ENCODE measurements at regions not wholly inside any gene's neighbourhood (a gene's known extent, or its start where the extent isn't known, plus 50 kb on each side); places are given as distances from the start of the nearest gene placed in this dataset.

DNA sequence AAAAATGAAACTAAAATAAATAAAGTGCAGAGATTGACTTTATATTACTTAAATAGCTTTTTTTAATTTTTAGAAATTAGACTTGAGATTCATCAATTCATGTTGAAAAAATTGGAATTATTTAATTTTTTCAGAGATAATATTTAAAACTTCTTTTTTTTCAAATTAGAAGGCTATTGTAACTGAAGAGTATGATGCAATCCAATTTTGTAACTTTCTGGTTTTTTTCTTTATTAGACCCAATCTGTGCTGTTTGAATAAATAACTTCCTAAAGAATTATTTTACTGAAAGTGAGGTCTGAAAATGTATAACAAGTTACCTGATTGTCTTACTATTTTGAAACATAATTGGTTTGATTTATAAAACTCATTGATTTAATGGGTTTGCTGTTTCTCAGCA, 200.9 kb downstream of the MAD2L1 start:
- H3K79me2 ChIP-seq (ENCODE audit: control insufficient read depth, insufficient read depth, low read length): no peaks in the 10 kb centered on the region
- ChIA-PET CTCF (no interaction called here), RAD21 (ENCODE audit: unreplicated experiment) (no interaction called here), POLR2A (no interaction called here), SMC1A (ENCODE audit: uncharacterized antibody, unreplicated experiment) (interaction anchor here (0.9 kb wide), 1 partner anchor 9 kb away, joined by 3 read pairs; no protein-coding TSS in a partner anchor)
- FAIRE-seq (no peak), ATAC-seq (no peak), DNase-seq (ENCODE audit: low read depth, low spot score) (no peak)
- intact Hi-C loops (cut with micrococcal nuclease; ENCODE audit: unreplicated experiment) (no loop called here), in situ Hi-C loops (cut with MboI) (no loop called here)
- no peaks in the 10 kb centered on the region for H3K9me3 ChIP-seq (replicated peaks; ENCODE audit: control insufficient read depth, insufficient read depth, low read length)
- no peak overlapping the region for H3K9ac ChIP-seq (ENCODE audit: control insufficient read depth, insufficient read depth, low read length)
- H3K4me1 ChIP-seq (ENCODE audit: control insufficient read depth, insufficient read depth, low read length): no peaks in the 10 kb centered on the region
- no TSS peak for BruUV-seq (replicated peaks)
- no peak overlapping the region for H3K4me3 ChIP-seq
- H3K27me3 ChIP-seq (replicated peaks in 1 of 2; ENCODE audit: control insufficient read depth in 2 of 2, insufficient read depth in 2 of 2, low read length in 1 of 2): no peaks in the 10 kb centered on the region
- TF ChIP-seq SMC3 (IDR thresholded peaks at IDR 0.05; ENCODE audit: borderline replicate concordance, low read length): no peak
- TF ChIP-seq, protein P1, sequence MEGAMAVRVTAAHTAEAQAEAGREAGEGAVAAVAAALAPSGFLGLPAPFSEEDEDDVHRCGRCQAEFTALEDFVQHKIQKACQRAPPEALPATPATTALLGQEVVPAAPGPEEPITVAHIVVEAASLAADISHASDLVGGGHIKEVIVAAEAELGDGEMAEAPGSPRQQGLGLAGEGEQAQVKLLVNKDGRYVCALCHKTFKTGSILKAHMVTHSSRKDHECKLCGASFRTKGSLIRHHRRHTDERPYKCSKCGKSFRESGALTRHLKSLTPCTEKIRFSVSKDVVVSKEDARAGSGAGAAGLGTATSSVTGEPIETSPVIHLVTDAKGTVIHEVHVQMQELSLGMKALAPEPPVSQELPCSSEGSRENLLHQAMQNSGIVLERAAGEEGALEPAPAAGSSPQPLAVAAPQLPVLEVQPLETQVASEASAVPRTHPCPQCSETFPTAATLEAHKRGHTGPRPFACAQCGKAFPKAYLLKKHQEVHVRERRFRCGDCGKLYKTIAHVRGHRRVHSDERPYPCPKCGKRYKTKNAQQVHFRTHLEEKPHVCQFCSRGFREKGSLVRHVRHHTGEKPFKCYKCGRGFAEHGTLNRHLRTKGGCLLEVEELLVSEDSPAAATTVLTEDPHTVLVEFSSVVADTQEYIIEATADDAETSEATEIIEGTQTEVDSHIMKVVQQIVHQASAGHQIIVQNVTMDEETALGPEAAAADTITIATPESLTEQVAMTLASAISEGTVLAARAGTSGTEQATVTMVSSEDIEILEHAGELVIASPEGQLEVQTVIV (IDR thresholded peaks at IDR 0.05; ENCODE audit: borderline replicate concordance, partially characterized antibody): no peak
- H4K20me1 ChIP-seq (ENCODE audit: control insufficient read depth, insufficient read depth): no peaks in the 10 kb centered on the region
- no peak overlapping the region for H3K27ac ChIP-seq (ENCODE audit: control insufficient read depth, insufficient read depth)
- no peak overlapping the region for H3K4me2 ChIP-seq (ENCODE audit: control insufficient read depth, insufficient read depth)
- H3K36me3 ChIP-seq (ENCODE audit: control insufficient read depth in 2 of 2, insufficient read depth in 2 of 2, low read length in 1 of 2): no peaks in the 10 kb centered on the region
- no peak overlapping the region for H2AFZ ChIP-seq (ENCODE audit: control insufficient read depth, low read depth, low read length)

DNA sequence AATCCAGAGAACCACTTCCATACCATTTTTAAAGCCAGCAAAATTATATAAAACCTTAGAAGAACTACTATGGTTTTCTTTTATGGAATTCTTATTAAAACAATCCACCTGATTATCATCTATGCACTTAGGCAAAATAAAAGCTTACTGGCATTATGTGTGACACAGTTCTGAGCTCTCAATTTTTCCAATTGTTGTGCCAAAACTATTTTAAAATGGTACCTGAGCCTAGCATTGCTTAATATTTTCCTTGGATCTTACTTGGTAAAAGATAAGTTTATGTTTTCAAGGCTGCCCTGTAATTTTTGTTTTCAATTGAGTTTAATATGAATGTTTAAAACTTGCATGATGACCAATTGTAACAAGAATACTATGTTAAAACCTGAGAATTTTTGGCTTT, 201.3 kb downstream of the MAD2L1 start:
- POLR2A ChIA-PET: no interaction called here
- no peak for DNase-seq (ENCODE audit: low read depth, low spot score)
- FAIRE-seq: no peak
- Histone ChIP-seq H3K4me2 (ENCODE audit: control insufficient read depth, insufficient read depth) (no peak overlapping the region), H4K20me1 (ENCODE audit: control insufficient read depth, insufficient read depth) (no peaks in the 10 kb centered on the region), H3K9ac (ENCODE audit: control insufficient read depth, insufficient read depth, low read length) (no peak overlapping the region), H3K79me2 (ENCODE audit: control insufficient read depth, insufficient read depth, low read length) (no peaks in the 10 kb centered on the region), H3K27me3 (replicated peaks in 1 of 2; ENCODE audit: control insufficient read depth in 2 of 2, insufficient read depth in 2 of 2, low read length in 1 of 2) (no peaks in the 10 kb centered on the region), H3K9me3 (replicated peaks; ENCODE audit: control insufficient read depth, insufficient read depth, low read length) (no peaks in the 10 kb centered on the region), H3K36me3 (ENCODE audit: control insufficient read depth in 2 of 2, insufficient read depth in 2 of 2, low read length in 1 of 2) (no peaks in the 10 kb centered on the region), H3K4me1 (ENCODE audit: control insufficient read depth, insufficient read depth, low read length) (no peaks in the 10 kb centered on the region), H3K27ac (ENCODE audit: control insufficient read depth, insufficient read depth) (no peak overlapping the region), H3K4me3 (no peak overlapping the region), H2AFZ (ENCODE audit: control insufficient read depth, low read depth, low read length) (no peak overlapping the region)
- SMC1A ChIA-PET (ENCODE audit: uncharacterized antibody, unreplicated experiment): interaction anchor here (0.9 kb wide), 1 partner anchor 10 kb away, joined by 3 read pairs; no protein-coding TSS in a partner anchor
- RAD21 ChIA-PET (ENCODE audit: unreplicated experiment): no interaction called here
- intact Hi-C loops (cut with micrococcal nuclease; ENCODE audit: unreplicated experiment): no loop called here
- in situ Hi-C loops (cut with MboI): no loop called here
- BruUV-seq (replicated peaks): no TSS peak
- CTCF ChIA-PET: no interaction called here
- no peak for ATAC-seq
- TF ChIP-seq CBX3 (IDR thresholded peaks at IDR 0.05; ENCODE audit: borderline replicate concordance, low read depth) (no peak), NR2C1 (IDR thresholded peaks at IDR 0.05) (no peak), RFX5 (IDR thresholded peaks at IDR 0.05; ENCODE audit: low read depth, low read length) (no peak), MEF2B (IDR thresholded peaks at IDR 0.05; ENCODE audit: partially characterized antibody, poor library complexity, severe bottlenecking) (no peak), SPI1 (IDR thresholded peaks at IDR 0.05; ENCODE audit: borderline replicate concordance, insufficient read depth, low read depth, low read length) (no peak)
- TF ChIP-seq, protein P2, sequence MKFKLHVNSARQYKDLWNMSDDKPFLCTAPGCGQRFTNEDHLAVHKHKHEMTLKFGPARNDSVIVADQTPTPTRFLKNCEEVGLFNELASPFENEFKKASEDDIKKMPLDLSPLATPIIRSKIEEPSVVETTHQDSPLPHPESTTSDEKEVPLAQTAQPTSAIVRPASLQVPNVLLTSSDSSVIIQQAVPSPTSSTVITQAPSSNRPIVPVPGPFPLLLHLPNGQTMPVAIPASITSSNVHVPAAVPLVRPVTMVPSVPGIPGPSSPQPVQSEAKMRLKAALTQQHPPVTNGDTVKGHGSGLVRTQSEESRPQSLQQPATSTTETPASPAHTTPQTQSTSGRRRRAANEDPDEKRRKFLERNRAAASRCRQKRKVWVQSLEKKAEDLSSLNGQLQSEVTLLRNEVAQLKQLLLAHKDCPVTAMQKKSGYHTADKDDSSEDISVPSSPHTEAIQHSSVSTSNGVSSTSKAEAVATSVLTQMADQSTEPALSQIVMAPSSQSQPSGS (IDR thresholded peaks at IDR 0.05; ENCODE audit: low read length): no peak
- TF ChIP-seq, protein P3, sequence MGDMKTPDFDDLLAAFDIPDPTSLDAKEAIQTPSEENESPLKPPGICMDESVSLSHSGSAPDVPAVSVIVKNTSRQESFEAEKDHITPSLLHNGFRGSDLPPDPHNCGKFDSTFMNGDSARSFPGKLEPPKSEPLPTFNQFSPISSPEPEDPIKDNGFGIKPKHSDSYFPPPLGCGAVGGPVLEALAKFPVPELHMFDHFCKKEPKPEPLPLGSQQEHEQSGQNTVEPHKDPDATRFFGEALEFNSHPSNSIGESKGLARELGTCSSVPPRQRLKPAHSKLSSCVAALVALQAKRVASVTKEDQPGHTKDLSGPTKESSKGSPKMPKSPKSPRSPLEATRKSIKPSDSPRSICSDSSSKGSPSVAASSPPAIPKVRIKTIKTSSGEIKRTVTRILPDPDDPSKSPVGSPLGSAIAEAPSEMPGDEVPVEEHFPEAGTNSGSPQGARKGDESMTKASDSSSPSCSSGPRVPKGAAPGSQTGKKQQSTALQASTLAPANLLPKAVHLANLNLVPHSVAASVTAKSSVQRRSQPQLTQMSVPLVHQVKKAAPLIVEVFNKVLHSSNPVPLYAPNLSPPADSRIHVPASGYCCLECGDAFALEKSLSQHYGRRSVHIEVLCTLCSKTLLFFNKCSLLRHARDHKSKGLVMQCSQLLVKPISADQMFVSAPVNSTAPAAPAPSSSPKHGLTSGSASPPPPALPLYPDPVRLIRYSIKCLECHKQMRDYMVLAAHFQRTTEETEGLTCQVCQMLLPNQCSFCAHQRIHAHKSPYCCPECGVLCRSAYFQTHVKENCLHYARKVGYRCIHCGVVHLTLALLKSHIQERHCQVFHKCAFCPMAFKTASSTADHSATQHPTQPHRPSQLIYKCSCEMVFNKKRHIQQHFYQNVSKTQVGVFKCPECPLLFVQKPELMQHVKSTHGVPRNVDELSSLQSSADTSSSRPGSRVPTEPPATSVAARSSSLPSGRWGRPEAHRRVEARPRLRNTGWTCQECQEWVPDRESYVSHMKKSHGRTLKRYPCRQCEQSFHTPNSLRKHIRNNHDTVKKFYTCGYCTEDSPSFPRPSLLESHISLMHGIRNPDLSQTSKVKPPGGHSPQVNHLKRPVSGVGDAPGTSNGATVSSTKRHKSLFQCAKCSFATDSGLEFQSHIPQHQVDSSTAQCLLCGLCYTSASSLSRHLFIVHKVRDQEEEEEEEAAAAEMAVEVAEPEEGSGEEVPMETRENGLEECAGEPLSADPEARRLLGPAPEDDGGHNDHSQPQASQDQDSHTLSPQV (IDR thresholded peaks at IDR 0.05): no peak

Measured in GM12878 (cell line).